ENCODE measurements at regions not wholly inside any gene's neighbourhood (a gene's known extent, or its start where the extent isn't known, plus 50 kb on each side); places are given as distances from the start of the nearest gene placed in this dataset.

DNA sequence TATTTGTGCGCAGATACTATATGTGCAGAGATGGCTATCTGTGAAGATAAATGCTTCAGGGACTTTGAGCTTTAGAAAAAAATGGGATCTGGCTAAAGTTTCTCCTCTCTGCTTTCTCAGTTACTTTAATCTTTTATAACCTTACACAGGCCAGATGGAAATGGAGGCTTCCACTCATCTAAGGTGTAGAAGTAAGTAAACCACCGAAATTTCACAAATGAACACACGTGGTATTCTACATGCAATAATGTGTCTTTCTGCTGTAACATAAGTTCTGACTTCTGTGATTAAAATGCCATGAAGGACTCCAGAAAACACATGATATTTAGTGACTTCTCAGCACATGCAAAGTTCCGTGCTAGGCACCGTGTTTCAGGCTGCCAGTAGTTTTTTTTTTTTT is 99.1 kb upstream of the FOXN3 start:
- H3K9me3 ChIP-seq (ENCODE audit: low read length): no peaks in the 10 kb centered on the region
- H3K36me3 ChIP-seq (ENCODE audit: insufficient read depth, low read length): no peaks in the 10 kb centered on the region
- no peak overlapping the region for H3K27ac ChIP-seq (ENCODE audit: low read length)
- H3F3A ChIP-seq (ENCODE audit: insufficient read depth, low read length, poor library complexity, severe bottlenecking): no peaks in the 10 kb centered on the region
- H2AFZ ChIP-seq (ENCODE audit: low read depth, low read length): no peak overlapping the region
- H3K9me2 ChIP-seq (ENCODE audit: insufficient read depth, low read length): no peaks in the 10 kb centered on the region
- H3K4me3 ChIP-seq (ENCODE audit: low read length): no peak overlapping the region
- no peaks in the 10 kb centered on the region for H3K79me2 ChIP-seq (replicated peaks; ENCODE audit: insufficient read depth, low read length)
- TF ChIP-seq, protein P1, sequence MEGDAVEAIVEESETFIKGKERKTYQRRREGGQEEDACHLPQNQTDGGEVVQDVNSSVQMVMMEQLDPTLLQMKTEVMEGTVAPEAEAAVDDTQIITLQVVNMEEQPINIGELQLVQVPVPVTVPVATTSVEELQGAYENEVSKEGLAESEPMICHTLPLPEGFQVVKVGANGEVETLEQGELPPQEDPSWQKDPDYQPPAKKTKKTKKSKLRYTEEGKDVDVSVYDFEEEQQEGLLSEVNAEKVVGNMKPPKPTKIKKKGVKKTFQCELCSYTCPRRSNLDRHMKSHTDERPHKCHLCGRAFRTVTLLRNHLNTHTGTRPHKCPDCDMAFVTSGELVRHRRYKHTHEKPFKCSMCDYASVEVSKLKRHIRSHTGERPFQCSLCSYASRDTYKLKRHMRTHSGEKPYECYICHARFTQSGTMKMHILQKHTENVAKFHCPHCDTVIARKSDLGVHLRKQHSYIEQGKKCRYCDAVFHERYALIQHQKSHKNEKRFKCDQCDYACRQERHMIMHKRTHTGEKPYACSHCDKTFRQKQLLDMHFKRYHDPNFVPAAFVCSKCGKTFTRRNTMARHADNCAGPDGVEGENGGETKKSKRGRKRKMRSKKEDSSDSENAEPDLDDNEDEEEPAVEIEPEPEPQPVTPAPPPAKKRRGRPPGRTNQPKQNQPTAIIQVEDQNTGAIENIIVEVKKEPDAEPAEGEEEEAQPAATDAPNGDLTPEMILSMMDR (IDR thresholded peaks at IDR 0.05; ENCODE audit: poor library complexity, severe bottlenecking): no peak
- no peak for TF ChIP-seq EP300 (conservative IDR thresholded peaks at IDR 0.05; ENCODE audit: poor library complexity, severe bottlenecking)
- no peak for TF ChIP-seq TAF1 (IDR thresholded peaks at IDR 0.05; ENCODE audit: low read depth)
- TF ChIP-seq RAD21 (conservative IDR thresholded peaks at IDR 0.05): no peak
- TF ChIP-seq SMC3 (conservative IDR thresholded peaks at IDR 0.05; ENCODE audit: poor library complexity): no peak
- no peak for TF ChIP-seq EZH2 (IDR thresholded peaks at IDR 0.05; ENCODE audit: borderline replicate concordance, insufficient read depth, low read length, poor library complexity, severe bottlenecking)
- TF ChIP-seq POLR2AphosphoS5 (IDR thresholded peaks at IDR 0.05): no peak
- no peak for TF ChIP-seq MXI1 (conservative IDR thresholded peaks at IDR 0.05; ENCODE audit: poor library complexity, severe bottlenecking)
- TF ChIP-seq, protein P2, sequence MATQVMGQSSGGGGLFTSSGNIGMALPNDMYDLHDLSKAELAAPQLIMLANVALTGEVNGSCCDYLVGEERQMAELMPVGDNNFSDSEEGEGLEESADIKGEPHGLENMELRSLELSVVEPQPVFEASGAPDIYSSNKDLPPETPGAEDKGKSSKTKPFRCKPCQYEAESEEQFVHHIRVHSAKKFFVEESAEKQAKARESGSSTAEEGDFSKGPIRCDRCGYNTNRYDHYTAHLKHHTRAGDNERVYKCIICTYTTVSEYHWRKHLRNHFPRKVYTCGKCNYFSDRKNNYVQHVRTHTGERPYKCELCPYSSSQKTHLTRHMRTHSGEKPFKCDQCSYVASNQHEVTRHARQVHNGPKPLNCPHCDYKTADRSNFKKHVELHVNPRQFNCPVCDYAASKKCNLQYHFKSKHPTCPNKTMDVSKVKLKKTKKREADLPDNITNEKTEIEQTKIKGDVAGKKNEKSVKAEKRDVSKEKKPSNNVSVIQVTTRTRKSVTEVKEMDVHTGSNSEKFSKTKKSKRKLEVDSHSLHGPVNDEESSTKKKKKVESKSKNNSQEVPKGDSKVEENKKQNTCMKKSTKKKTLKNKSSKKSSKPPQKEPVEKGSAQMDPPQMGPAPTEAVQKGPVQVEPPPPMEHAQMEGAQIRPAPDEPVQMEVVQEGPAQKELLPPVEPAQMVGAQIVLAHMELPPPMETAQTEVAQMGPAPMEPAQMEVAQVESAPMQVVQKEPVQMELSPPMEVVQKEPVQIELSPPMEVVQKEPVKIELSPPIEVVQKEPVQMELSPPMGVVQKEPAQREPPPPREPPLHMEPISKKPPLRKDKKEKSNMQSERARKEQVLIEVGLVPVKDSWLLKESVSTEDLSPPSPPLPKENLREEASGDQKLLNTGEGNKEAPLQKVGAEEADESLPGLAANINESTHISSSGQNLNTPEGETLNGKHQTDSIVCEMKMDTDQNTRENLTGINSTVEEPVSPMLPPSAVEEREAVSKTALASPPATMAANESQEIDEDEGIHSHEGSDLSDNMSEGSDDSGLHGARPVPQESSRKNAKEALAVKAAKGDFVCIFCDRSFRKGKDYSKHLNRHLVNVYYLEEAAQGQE (IDR thresholded peaks at IDR 0.05; ENCODE audit: borderline replicate concordance): no peak
- H3K9ac ChIP-seq (ENCODE audit: low read length): no peak overlapping the region
- H3K4me2 ChIP-seq (ENCODE audit: low read length): no peak overlapping the region
- no peaks in the 10 kb centered on the region for H4K20me1 ChIP-seq (ENCODE audit: insufficient read depth)
- H3K27me3 ChIP-seq (ENCODE audit: insufficient read depth, low read depth, low read length): no peaks in the 10 kb centered on the region

DNA sequence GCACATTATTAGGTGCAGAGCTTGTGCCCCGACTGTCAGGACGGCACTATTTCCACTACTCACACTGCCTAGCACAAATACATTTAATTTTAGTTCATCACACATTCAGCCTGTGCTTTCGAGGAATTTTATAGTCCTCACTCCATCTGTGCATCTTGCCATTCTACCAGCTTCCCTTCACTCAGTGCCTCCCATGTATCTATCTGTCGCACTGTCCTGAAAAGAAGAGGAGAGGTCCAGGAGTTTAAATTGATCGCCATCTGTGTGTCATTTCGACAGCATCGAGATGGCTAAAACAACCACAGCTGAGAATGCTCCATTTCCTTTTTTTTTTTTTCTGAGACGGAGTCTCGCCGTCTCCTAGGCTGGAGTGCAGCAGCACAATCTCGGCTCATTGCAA is 97.6 kb upstream of the FOXN3 start:
- H3K9ac ChIP-seq (ENCODE audit: low read length): no peak overlapping the region
- no peak overlapping the region for H3K4me2 ChIP-seq (ENCODE audit: low read length)
- H3K4me3 ChIP-seq (ENCODE audit: low read length): no peak overlapping the region
- H3K9me2 ChIP-seq (ENCODE audit: insufficient read depth, low read length): no peaks in the 10 kb centered on the region
- TF ChIP-seq EP300 (conservative IDR thresholded peaks at IDR 0.05; ENCODE audit: poor library complexity, severe bottlenecking): no peak
- no peaks in the 10 kb centered on the region for H3K79me2 ChIP-seq (replicated peaks; ENCODE audit: insufficient read depth, low read length)
- H3K27me3 ChIP-seq (ENCODE audit: insufficient read depth, low read depth, low read length): no peaks in the 10 kb centered on the region
- no peaks in the 10 kb centered on the region for H3K9me3 ChIP-seq (ENCODE audit: low read length)
- no peak overlapping the region for H3K27ac ChIP-seq (ENCODE audit: low read length)
- H3K36me3 ChIP-seq (ENCODE audit: insufficient read depth, low read length): no peaks in the 10 kb centered on the region
- H2AFZ ChIP-seq (ENCODE audit: low read depth, low read length): no peak overlapping the region
- H4K20me1 ChIP-seq (ENCODE audit: insufficient read depth): no peaks in the 10 kb centered on the region
- H3F3A ChIP-seq (ENCODE audit: insufficient read depth, low read length, poor library complexity, severe bottlenecking): no peaks in the 10 kb centered on the region

DNA sequence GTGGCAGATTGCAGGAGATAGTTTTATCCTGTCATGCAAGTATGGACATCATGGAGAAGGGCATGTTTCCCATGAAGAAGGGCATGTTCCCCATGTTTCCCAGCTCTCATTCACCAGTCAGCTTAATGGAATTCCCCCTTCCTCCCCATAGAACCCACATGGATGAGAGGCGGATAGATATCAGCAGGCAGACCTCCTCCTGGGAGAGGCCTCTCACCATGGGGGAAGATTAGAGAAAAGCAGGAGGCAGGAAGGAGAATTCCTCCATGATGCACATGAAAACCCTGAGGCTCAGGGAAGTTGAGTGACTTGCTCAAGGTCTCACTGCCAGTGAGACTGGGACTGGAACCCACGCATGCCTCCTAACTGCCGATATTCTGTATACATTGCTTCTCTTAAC is 92.9 kb upstream of the FOXN3 start:
- Histone ChIP-seq H3K27me3 (ENCODE audit: insufficient read depth, low read depth, low read length) (no peaks in the 10 kb centered on the region), H3K4me3 (ENCODE audit: low read length) (no peak overlapping the region), H3F3A (ENCODE audit: insufficient read depth, low read length, poor library complexity, severe bottlenecking) (no peaks in the 10 kb centered on the region), H2AFZ (ENCODE audit: low read depth, low read length) (no peak overlapping the region), H3K27ac (ENCODE audit: low read length) (no peak overlapping the region), H3K9me3 (ENCODE audit: low read length) (no peaks in the 10 kb centered on the region), H4K20me1 (ENCODE audit: insufficient read depth) (no peaks in the 10 kb centered on the region), H3K4me2 (ENCODE audit: low read length) (no peak overlapping the region), H3K79me2 (replicated peaks; ENCODE audit: insufficient read depth, low read length) (no peaks in the 10 kb centered on the region), H3K9me2 (ENCODE audit: insufficient read depth, low read length) (no peaks in the 10 kb centered on the region), H3K36me3 (ENCODE audit: insufficient read depth, low read length) (no peaks in the 10 kb centered on the region), H3K9ac (ENCODE audit: low read length) (no peak overlapping the region)
- no peak for TF ChIP-seq EZH2 (IDR thresholded peaks at IDR 0.05; ENCODE audit: borderline replicate concordance, insufficient read depth, low read length, poor library complexity, severe bottlenecking)
- TF ChIP-seq EP300 (conservative IDR thresholded peaks at IDR 0.05; ENCODE audit: poor library complexity, severe bottlenecking): no peak
- TF ChIP-seq SMC3 (conservative IDR thresholded peaks at IDR 0.05; ENCODE audit: poor library complexity): no peak
- no peak for TF ChIP-seq TAF1 (IDR thresholded peaks at IDR 0.05; ENCODE audit: low read depth)
- no peak for TF ChIP-seq POLR2AphosphoS5 (IDR thresholded peaks at IDR 0.05)

Measured in neural cell (in vitro differentiated cells).